ENCODE measurements at regions not wholly inside any gene's neighbourhood (a gene's known extent, or its start where the extent isn't known, plus 50 kb on each side); places are given as distances from the start of the nearest gene placed in this dataset.

DNA sequence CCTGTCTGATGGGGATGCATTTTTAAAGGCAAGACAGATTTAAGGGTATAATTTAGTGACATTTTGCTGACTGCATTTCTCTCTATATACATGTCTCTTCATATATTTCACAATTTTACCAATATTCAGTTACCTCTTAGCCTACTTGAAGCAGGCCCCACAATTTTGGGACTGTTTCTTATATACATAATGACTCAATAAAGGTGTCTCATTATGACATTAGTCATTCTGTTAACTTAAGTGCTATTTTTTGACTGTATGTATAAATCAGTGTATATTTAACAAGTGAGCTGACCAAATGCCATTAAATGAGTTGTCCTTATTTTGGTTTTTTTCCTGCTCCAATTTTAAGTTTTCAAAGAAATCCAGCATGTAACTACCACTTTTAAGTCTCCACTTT, 313.3 kb downstream of the SOX4 start:
- Histone ChIP-seq H2BK120ac (ENCODE audit: low read depth, low read length) (no peak overlapping the region), H3K79me1 (ENCODE audit: low read depth in 1 of 2, low read length in 2 of 2) (no peaks in the 10 kb centered on the region), H2BK20ac (ENCODE audit: low read depth, low read length) (no peak overlapping the region), H3K9me1 (ENCODE audit: insufficient read depth, low read length) (no peaks in the 10 kb centered on the region), H3K27me3 (ENCODE audit: control insufficient read depth, insufficient read depth, low read length) (no peaks in the 10 kb centered on the region), H3K9ac (ENCODE audit: low read depth, low read length) (no peak overlapping the region), H3K27ac (ENCODE audit: insufficient read depth, low read length) (no peak overlapping the region), H3K56ac (ENCODE audit: extremely low read depth, insufficient read depth, low read length) (no peak overlapping the region), H3K18ac (ENCODE audit: low read depth, low read length) (no peak overlapping the region), H2BK15ac (ENCODE audit: low read depth, low read length) (no peak overlapping the region), H3K14ac (replicated peaks; ENCODE audit: low read depth, low read length) (no peak overlapping the region), H3K23ac (ENCODE audit: low read depth, low read length) (no peak overlapping the region), H2AK9ac (replicated peaks; ENCODE audit: low read depth, low read length, poor library complexity) (no peak overlapping the region), H2BK5ac (ENCODE audit: low read depth, low read length, poor library complexity, severe bottlenecking) (no peak overlapping the region), H2AK5ac (ENCODE audit: low read depth, low read length) (no peak overlapping the region), H3K4me2 (ENCODE audit: low read depth, low read length) (no peak overlapping the region), H4K91ac (ENCODE audit: insufficient read depth, low read depth, low read length) (no peak overlapping the region), H3K4ac (ENCODE audit: low read depth, low read length) (no peak overlapping the region), H3K9me3 (ENCODE audit: control insufficient read depth, insufficient read depth, low read length) (no peaks in the 10 kb centered on the region), H4K8ac (ENCODE audit: low read depth in 2 of 2, low read length in 2 of 2) (no peak overlapping the region), H4K20me1 (ENCODE audit: insufficient read depth, low read length) (no peaks in the 10 kb centered on the region), H3K4me1 (ENCODE audit: control insufficient read depth, insufficient read depth, low read length) (no peaks in the 10 kb centered on the region), H3K4me3 (ENCODE audit: insufficient read depth, low read depth, low read length) (no peak overlapping the region), H2AFZ (replicated peaks; ENCODE audit: low read length, poor library complexity) (no peak overlapping the region), H3K36me3 (ENCODE audit: control insufficient read depth, insufficient read depth, low read length) (no peaks in the 10 kb centered on the region; the same call in 1 of the 2 replicates), H4K5ac (ENCODE audit: low read depth, low read length) (no peak overlapping the region)
- ChIA-PET POLR2A (ENCODE audit: unreplicated experiment) (no interaction called here), CTCF (no interaction called here)
- dilution Hi-C loops (cut with HindIII; ENCODE audit: low sequenced_read_pairs, unreplicated experiment) (no loop called here), in situ Hi-C loops (cut with MboI; ENCODE audit: low sequenced_read_pairs) (no loop called here), intact Hi-C loops (cut with micrococcal nuclease) (no loop called here)
- ATAC-seq (ENCODE audit: low read depth) = no peak
- no TSS peak for BruUV-seq (replicated peaks)
- TF ChIP-seq FOS (IDR thresholded peaks at IDR 0.05; ENCODE audit: low read depth, low read length) = no peak
- TF ChIP-seq USF2 (IDR thresholded peaks at IDR 0.05; ENCODE audit: low read depth, low read length) = no peak
- no peak for TF ChIP-seq BHLHE40 (IDR thresholded peaks at IDR 0.05; ENCODE audit: low read depth, low read length)
- TF ChIP-seq RFX5 (IDR thresholded peaks at IDR 0.05; ENCODE audit: low read depth, low read length) = no peak
- no peak for TF ChIP-seq MAFK (IDR thresholded peaks at IDR 0.05; ENCODE audit: low read depth, low read length)
- no peak for TF ChIP-seq CHD1 (IDR thresholded peaks at IDR 0.05; ENCODE audit: low read depth, low read length)
- TF ChIP-seq MAZ (IDR thresholded peaks at IDR 0.05; ENCODE audit: borderline replicate concordance, low read depth, low read length) = no peak
- TF ChIP-seq SMC3 (IDR thresholded peaks at IDR 0.05; ENCODE audit: low read depth, low read length) = no peak
- no peak for TF ChIP-seq POLR2A (IDR thresholded peaks at IDR 0.05; ENCODE audit: low read depth, low read length)
- TF ChIP-seq, protein P1, sequence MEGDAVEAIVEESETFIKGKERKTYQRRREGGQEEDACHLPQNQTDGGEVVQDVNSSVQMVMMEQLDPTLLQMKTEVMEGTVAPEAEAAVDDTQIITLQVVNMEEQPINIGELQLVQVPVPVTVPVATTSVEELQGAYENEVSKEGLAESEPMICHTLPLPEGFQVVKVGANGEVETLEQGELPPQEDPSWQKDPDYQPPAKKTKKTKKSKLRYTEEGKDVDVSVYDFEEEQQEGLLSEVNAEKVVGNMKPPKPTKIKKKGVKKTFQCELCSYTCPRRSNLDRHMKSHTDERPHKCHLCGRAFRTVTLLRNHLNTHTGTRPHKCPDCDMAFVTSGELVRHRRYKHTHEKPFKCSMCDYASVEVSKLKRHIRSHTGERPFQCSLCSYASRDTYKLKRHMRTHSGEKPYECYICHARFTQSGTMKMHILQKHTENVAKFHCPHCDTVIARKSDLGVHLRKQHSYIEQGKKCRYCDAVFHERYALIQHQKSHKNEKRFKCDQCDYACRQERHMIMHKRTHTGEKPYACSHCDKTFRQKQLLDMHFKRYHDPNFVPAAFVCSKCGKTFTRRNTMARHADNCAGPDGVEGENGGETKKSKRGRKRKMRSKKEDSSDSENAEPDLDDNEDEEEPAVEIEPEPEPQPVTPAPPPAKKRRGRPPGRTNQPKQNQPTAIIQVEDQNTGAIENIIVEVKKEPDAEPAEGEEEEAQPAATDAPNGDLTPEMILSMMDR (conservative IDR thresholded peaks at IDR 0.05; ENCODE audit: low read depth, low read length) = no peak
- DNase-seq = no peak
